ENCODE measurements at regions not wholly inside any gene's neighbourhood (a gene's known extent, or its start where the extent isn't known, plus 50 kb on each side); places are given as distances from the start of the nearest gene placed in this dataset.

DNA sequence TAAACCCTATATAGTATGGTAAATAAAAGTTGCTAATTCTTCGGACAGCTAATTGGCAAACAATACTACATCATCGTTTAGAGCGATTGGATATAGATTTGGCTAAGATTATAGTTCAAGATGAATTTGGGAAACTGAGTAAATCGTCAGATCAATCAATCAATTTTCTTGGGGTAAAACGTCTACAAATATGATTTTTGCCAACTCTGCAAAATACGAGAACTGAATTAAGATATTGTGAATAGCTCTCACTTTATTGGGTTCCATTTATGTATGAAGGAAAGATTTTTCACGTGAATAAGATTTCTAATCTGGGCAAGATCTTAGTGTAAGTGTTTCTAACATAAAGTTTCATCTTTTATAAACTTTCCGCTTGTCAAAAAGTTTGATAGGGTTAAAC, 132.9 kb upstream of the AGR3 start:
- Mint-ChIP-seq H3K9me3 (no peaks in the 10 kb centered on the region), H3K4me1 (ENCODE audit: unreplicated experiment) (no peaks in the 10 kb centered on the region), H3K4me3 (no peak overlapping the region), H3K27ac (no peak overlapping the region), H3K27me3 (no peaks in the 10 kb centered on the region), H3K36me3 (no peaks in the 10 kb centered on the region)
- DNase-seq (ENCODE audit: extremely low spot score, unreplicated experiment) = no peak
- TF ChIP-seq, protein P1, sequence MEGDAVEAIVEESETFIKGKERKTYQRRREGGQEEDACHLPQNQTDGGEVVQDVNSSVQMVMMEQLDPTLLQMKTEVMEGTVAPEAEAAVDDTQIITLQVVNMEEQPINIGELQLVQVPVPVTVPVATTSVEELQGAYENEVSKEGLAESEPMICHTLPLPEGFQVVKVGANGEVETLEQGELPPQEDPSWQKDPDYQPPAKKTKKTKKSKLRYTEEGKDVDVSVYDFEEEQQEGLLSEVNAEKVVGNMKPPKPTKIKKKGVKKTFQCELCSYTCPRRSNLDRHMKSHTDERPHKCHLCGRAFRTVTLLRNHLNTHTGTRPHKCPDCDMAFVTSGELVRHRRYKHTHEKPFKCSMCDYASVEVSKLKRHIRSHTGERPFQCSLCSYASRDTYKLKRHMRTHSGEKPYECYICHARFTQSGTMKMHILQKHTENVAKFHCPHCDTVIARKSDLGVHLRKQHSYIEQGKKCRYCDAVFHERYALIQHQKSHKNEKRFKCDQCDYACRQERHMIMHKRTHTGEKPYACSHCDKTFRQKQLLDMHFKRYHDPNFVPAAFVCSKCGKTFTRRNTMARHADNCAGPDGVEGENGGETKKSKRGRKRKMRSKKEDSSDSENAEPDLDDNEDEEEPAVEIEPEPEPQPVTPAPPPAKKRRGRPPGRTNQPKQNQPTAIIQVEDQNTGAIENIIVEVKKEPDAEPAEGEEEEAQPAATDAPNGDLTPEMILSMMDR (conservative IDR thresholded peaks at IDR 0.05) = no peak

GRCh38 chr7:17015598-17016031, 133.8 kb upstream of the AGR3 start:
- H3K36me3 Mint-ChIP-seq = no peaks in the 10 kb centered on the region
- H3K27me3 Mint-ChIP-seq = no peaks in the 10 kb centered on the region
- H3K4me3 Mint-ChIP-seq = no peak overlapping the region
- H3K27ac Mint-ChIP-seq = no peak overlapping the region
- DNase-seq (ENCODE audit: extremely low spot score, unreplicated experiment) = no peak
- H3K9me3 Mint-ChIP-seq = no peaks in the 10 kb centered on the region
- TF ChIP-seq, protein P1 (conservative IDR thresholded peaks at IDR 0.05) = no peak
- no peaks in the 10 kb centered on the region for H3K4me1 Mint-ChIP-seq (ENCODE audit: unreplicated experiment)

GRCh38 chr7:17016402-17017010, 134.7 kb upstream of the AGR3 start:
- DNase-seq (ENCODE audit: extremely low spot score, unreplicated experiment) = no peak
- no peaks in the 10 kb centered on the region for H3K36me3 Mint-ChIP-seq
- no peaks in the 10 kb centered on the region for H3K27me3 Mint-ChIP-seq
- no peaks in the 10 kb centered on the region for H3K9me3 Mint-ChIP-seq
- H3K4me3 Mint-ChIP-seq = no peak overlapping the region
- H3K4me1 Mint-ChIP-seq (ENCODE audit: unreplicated experiment) = no peaks in the 10 kb centered on the region
- no peak overlapping the region for H3K27ac Mint-ChIP-seq
- TF ChIP-seq, protein P1 (conservative IDR thresholded peaks at IDR 0.05) = no peak

- DNase-seq (ENCODE audit: extremely low spot score, unreplicated experiment) = no peak
- TF ChIP-seq, protein P1 (conservative IDR thresholded peaks at IDR 0.05) = no peak
- no peaks in the 10 kb centered on the region for H3K36me3 Mint-ChIP-seq
- H3K27ac Mint-ChIP-seq = no peak overlapping the region
- H3K27me3 Mint-ChIP-seq = no peaks in the 10 kb centered on the region
- no peaks in the 10 kb centered on the region for H3K9me3 Mint-ChIP-seq
- no peaks in the 10 kb centered on the region for H3K4me1 Mint-ChIP-seq (ENCODE audit: unreplicated experiment)
- no peak overlapping the region for H3K4me3 Mint-ChIP-seq
Observed at GRCh38 chr7:17019106-17019505, 137.3 kb upstream of the AGR3 start.

DNA sequence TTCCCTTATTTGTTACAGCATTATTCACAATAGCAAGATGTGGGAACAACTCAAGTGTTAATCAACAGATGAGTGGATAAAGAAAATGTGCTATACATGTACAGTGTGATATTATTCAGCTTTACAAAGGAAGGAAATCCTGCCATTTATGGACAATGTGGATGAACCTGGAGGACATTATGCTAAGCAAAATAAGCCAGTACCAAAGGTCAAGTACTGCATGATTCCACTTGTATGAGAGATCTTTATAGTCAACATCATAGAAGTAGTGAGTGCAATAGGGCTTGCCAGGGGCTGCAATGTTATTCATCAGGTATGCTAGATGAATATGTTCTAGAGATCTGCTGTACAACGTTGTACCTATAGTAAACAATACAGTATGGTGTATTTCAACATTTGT, 138.5 kb upstream of the AGR3 start:
- Mint-ChIP-seq H3K27ac (no peak overlapping the region), H3K4me1 (ENCODE audit: unreplicated experiment) (no peaks in the 10 kb centered on the region), H3K9me3 (no peaks in the 10 kb centered on the region), H3K27me3 (no peaks in the 10 kb centered on the region), H3K4me3 (no peak overlapping the region), H3K36me3 (no peaks in the 10 kb centered on the region)
- TF ChIP-seq, protein P1 (conservative IDR thresholded peaks at IDR 0.05) = no peak
- no peak for DNase-seq (ENCODE audit: extremely low spot score, unreplicated experiment)

DNA sequence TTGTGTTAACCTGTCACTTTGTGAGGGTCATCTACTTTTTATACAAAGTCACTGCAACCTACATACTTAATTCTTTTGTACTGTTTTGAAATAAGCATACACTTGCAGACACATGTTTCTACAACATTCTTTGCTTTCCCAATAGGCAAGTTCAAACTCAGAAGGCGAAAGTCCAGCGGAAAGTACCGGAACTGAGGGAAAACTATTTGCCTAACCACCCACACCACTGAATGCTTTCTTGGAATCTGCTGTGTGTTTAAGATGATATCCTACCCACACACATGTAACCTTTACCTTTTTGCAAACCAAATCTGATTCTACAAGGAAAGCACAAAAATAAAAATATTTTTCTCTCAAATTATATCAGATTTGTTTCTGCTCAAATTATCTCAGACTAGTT, 139.4 kb upstream of the AGR3 start:
- Mint-ChIP-seq H3K27me3 (no peaks in the 10 kb centered on the region), H3K27ac (no peak overlapping the region), H3K4me3 (no peak overlapping the region), H3K4me1 (ENCODE audit: unreplicated experiment) (no peaks in the 10 kb centered on the region), H3K9me3 (no peaks in the 10 kb centered on the region), H3K36me3 (no peaks in the 10 kb centered on the region)
- no peak for DNase-seq (ENCODE audit: extremely low spot score, unreplicated experiment)
- TF ChIP-seq, protein P1 (conservative IDR thresholded peaks at IDR 0.05) = no peak
